GM21515 (cell line): ENCODE measurements at regions not wholly inside any gene's neighbourhood (a gene's known extent, or its start where the extent isn't known, plus 50 kb on each side); places are given as distances from the start of the nearest gene placed in this dataset.

ENCODE experiments used
- ATAC-seq: cut with Tn5 transposase; IDR thresholded peaks from one replicate; pipeline ENCODE4 v1.9.1; 2021; ENCODE audit not compliant: unreplicated experiment

- no peak for ATAC-seq
Observed at GRCh38 chr1:81232420-81232819, 568.3 kb upstream of the ADGRL2 start.

GRCh38 chr1:81231729-81232038 is 569.0 kb upstream of the ADGRL2 start:
- no peak for ATAC-seq

- ATAC-seq = no peak
Observed at GRCh38 chr1:81230983-81231728, 569.6 kb upstream of the ADGRL2 start.

GRCh38 chr1:81228926-81229325 is 571.8 kb upstream of the ADGRL2 start:
- ATAC-seq = no peak

GRCh38 chr1:81226603-81226928 is 574.2 kb upstream of the ADGRL2 start:
- ATAC-seq = peak; percentile 58

GRCh38 chr1:81225789-81226602 is 574.7 kb upstream of the ADGRL2 start:
- ATAC-seq = peak; percentile 94

GRCh38 chr1:81224222-81224621 is 576.5 kb upstream of the ADGRL2 start:
- no peak for ATAC-seq

GRCh38 chr1:81221564-81221963 is 579.2 kb upstream of the ADGRL2 start:
- ATAC-seq = no peak

- ATAC-seq = no peak
Observed at GRCh38 chr1:81220614-81221071, 580.1 kb upstream of the ADGRL2 start.

GRCh38 chr1:81217058-81217457 is 583.7 kb upstream of the ADGRL2 start:
- no peak for ATAC-seq

- ATAC-seq = no peak
Observed at GRCh38 chr1:81213279-81213678, 587.5 kb upstream of the ADGRL2 start.

GRCh38 chr1:81209461-81209860 is 591.3 kb upstream of the ADGRL2 start:
- ATAC-seq = no peak

- ATAC-seq = no peak
Observed at GRCh38 chr1:81208441-81208840, 592.3 kb upstream of the ADGRL2 start.

- no peak for ATAC-seq
Observed at GRCh38 chr1:81205956-81206355, 594.8 kb upstream of the ADGRL2 start.

- no peak for ATAC-seq
Observed at GRCh38 chr1:81201779-81202178, 599.0 kb upstream of the ADGRL2 start.

- no peak for ATAC-seq
Observed at GRCh38 chr1:81197591-81197990, 603.1 kb upstream of the ADGRL2 start.

- ATAC-seq = no peak
Observed at GRCh38 chr1:81192647-81193642, 607.8 kb upstream of the ADGRL2 start.

- no peak for ATAC-seq
Observed at GRCh38 chr1:81190003-81190402, 610.7 kb upstream of the ADGRL2 start.

GRCh38 chr1:81187635-81188034 is 613.1 kb upstream of the ADGRL2 start:
- no peak for ATAC-seq

GRCh38 chr1:81186261-81186660 is 614.5 kb upstream of the ADGRL2 start:
- no peak for ATAC-seq

- no peak for ATAC-seq
Observed at GRCh38 chr1:81183553-81183952, 617.2 kb upstream of the ADGRL2 start.
